ENCODE measurements at regions not wholly inside any gene's neighbourhood (a gene's known extent, or its start where the extent isn't known, plus 50 kb on each side); places are given as distances from the start of the nearest gene placed in this dataset.

DNA sequence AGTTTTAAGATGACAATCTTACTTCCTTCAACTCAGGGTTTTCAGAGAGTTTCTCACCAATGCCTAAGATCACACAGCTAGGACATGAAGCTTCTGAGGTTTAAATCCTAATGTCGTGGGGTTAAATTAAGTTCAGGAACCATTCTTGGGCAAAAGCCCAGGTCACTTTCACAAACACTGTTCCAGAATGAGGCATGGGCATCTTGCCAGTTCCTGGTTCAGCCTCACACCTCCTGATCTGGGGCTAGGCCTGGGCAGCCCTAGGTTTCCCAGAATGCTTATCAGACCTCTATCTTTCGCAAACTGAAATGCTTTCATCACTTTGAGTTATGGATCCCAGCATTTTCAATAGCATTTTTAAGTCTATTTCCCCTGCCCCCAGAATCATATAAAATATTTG, 224.8 kb upstream of the EDA2R start:
- TF ChIP-seq, protein P1, sequence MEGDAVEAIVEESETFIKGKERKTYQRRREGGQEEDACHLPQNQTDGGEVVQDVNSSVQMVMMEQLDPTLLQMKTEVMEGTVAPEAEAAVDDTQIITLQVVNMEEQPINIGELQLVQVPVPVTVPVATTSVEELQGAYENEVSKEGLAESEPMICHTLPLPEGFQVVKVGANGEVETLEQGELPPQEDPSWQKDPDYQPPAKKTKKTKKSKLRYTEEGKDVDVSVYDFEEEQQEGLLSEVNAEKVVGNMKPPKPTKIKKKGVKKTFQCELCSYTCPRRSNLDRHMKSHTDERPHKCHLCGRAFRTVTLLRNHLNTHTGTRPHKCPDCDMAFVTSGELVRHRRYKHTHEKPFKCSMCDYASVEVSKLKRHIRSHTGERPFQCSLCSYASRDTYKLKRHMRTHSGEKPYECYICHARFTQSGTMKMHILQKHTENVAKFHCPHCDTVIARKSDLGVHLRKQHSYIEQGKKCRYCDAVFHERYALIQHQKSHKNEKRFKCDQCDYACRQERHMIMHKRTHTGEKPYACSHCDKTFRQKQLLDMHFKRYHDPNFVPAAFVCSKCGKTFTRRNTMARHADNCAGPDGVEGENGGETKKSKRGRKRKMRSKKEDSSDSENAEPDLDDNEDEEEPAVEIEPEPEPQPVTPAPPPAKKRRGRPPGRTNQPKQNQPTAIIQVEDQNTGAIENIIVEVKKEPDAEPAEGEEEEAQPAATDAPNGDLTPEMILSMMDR (IDR thresholded peaks at IDR 0.05 in 4 of 5, conservative IDR thresholded peaks at IDR 0.05 in 1 of 5): no peak
- no peak for TF ChIP-seq POLR2A (IDR thresholded peaks at IDR 0.05)
